GM12891 (cell line): ENCODE measurements at regions not wholly inside any gene's neighbourhood (a gene's known extent, or its start where the extent isn't known, plus 50 kb on each side); places are given as distances from the start of the nearest gene placed in this dataset.

Source experiments
- PAX5 ChIP-seq: IDR thresholded peaks from 2 replicates; pipeline ENCODE4 v1.6.1; 2011; ENCODE audit warnings: low read length, moderate library complexity, mild to moderate bottlenecking; ENCODE audit not compliant: insufficient read depth, severe bottlenecking
- POLR2A ChIP-seq: IDR thresholded peaks from 2 replicates; pipeline ENCODE4 v1.6.1; 2011; ENCODE audit warnings: low read depth, low read length, control low read depth
- POLR2AphosphoS5 ChIP-seq: IDR thresholded peaks from 2 replicates; pipeline ENCODE4 v1.6.1; 2011; ENCODE audit warnings: low read depth, low read length, control low read depth
- POU2F2 ChIP-seq: IDR thresholded peaks from 2 replicates; pipeline ENCODE4 v1.6.1; 2011; ENCODE audit warnings: low read depth, mild to moderate bottlenecking, control low read depth, low read length, moderate library complexity
- TAF1 ChIP-seq: IDR thresholded peaks from 2 replicates; pipeline ENCODE4 v1.6.1; 2011; ENCODE audit warnings: low read depth, low read length, control low read depth

DNA sequence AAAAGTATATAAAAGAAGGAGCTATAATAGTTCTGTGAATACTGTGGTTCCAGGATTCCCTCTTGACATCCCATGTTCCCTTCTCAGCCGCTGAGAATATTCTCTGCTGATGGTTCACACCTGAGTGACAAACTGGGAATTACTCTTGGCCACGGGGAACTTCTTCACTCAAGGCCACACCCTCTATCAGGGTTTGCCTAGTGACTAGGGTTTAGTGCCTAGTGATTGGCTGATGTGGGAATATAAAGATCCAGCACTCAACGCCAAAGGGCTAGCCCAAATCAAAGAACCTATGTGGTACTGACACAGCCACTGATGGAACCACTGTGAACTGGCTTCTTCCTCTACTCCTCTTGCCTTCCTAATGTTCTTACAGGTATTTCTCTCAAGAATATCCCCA is 248.4 kb downstream of the ASCL1 start:
- TF ChIP-seq POLR2A (no peak), TAF1 (no peak), POLR2AphosphoS5 (no peak), POU2F2 (no peak), PAX5 (no peak)
